ENCODE measurements at regions not wholly inside any gene's neighbourhood (a gene's known extent, or its start where the extent isn't known, plus 50 kb on each side); places are given as distances from the start of the nearest gene placed in this dataset.

DNA sequence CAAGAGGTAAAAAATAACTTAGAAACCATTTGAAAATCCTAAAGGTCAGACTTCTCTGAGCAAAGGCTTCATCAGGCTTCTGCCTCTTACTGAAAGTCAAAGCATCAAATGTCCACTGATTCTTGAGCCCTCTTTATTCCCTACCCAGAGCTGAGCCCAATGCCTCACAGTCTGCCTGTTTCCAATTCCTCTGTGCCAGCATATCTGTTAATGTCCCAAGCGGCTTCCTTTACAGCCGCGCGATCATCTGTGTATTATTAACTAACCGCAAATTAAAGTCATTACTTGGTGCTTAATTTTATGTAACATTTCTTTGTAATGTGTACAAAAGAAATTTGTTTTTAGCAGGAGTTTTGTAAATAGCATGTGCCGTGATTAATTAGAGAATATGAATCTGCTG, 418.8 kb upstream of the HNRNPA3 start:
- TF ChIP-seq CTCF (conservative IDR thresholded peaks at IDR 0.05; ENCODE audit: low read depth, low read length) (no peak), EZH2 (IDR thresholded peaks at IDR 0.05; ENCODE audit: low read length, unreplicated experiment) (no peak), EZH2phosphoT487 (IDR thresholded peaks at IDR 0.05; ENCODE audit: borderline replicate concordance, low read length) (no peak)
